ENCODE measurements at regions not wholly inside any gene's neighbourhood (a gene's known extent, or its start where the extent isn't known, plus 50 kb on each side); places are given as distances from the start of the nearest gene placed in this dataset.
"Not testable (repeated sequence)": the region's sequence is repeated elsewhere in the genome, so short reads cannot be mapped to it uniquely, and the experiment has no call there.

DNA sequence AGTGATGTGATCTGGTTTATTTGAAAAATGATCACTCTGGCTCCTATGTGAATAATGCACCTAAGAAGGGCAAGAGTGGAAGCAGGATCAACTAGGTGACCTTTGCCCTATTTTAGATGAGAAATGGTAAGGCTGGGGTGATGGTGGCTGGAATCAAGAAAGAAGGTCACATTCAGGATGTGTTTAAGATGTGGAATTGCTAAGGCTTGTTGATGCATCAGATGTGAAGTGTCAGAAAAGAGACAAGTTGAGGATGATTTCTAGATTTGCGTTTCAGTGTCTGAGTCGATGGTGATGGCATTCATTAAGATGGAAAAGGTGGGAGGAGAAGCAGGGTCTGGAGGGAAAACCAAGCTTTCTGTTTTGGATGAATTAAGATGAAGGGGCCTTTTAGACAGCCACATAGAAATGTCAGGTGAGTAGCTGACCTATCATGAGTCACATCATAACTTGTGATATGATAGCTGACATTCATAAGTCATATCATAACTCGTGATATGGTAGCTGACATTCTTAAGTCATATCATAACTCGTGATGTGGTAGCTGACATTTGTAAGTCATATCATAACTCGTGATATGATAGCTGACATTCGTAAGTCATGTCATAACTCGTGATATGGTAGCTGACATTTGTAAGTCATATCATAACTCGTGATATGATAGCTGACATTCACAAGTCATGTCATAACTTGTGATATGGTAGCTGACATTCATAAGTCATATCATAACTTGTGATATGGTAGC, 101.2 kb upstream of the SEC11C start:
- no peak for DNase-seq

DNA sequence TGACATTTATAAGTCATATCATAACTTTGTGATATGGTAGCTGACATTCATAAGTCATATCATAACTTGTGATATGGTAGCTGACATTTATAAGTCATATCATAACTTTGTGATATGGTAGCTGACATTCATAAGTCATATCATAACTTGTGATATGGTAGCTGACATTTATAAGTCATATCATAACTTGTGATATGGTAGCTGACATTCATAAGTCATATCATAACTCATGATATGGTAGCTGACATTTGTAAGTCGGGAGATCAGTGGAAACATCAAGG, 100.7 kb upstream of the SEC11C start:
- DNase-seq = not testable (repeated sequence)

DNA sequence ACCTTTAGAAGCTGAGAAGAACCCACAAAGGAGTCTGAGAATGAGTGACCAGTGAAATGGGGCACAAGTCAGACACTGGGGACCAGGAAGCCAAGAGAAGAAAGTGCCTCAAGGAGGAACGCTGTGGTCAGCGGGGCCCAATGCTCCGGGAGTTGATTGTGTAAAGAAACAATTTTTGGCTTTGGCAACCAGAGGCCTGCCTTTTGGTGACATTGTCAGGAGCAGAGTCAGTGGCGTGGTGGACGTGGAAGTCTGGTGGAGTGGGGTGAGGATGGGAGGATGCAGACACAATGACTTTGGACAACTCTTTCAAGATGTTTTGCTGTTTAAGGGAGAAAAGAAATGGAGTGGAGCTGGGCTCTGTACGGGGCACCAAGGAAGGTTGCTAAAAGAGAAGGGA, 100.2 kb upstream of the SEC11C start:
- no peak for DNase-seq

DNA sequence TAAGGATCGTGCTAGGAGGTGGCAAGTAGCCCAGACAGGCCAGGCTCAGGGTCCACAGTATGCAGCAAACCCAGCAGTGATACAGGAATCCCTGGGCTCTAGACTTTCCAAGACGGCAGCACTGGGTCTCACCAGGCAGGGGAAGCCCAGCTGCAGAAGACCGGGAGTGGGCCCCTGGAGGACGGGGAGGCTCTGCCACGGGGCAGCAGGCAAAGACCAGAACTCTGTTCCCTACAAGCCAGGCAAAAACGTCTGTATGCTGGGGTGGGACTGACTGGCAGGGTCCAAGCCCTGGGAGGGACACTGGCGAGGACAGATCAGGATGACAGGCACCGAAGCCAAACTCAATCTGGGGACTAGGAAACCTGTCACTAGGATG, 98.9 kb upstream of the SEC11C start:
- no peak for DNase-seq

DNA sequence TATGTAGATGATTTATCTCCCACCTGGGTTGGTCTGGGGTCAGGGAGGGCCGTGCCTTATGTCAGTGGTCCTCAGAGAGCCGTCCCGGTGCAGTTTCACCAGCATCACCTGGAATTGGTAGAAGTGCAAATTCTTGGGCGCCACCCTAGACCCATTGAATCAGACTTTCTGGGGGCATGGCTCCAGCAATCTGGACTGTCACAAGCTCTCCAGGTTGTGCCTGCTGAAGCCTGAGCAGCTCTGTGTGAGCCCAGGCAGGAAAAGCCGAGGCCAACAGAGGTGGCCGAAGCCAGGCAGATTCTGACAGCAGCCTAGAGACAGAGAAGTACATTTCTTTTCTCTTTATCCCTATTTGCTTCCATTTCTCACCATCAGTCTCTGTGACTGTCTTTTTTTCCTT, 98.4 kb upstream of the SEC11C start:
- DNase-seq = no peak

DNA sequence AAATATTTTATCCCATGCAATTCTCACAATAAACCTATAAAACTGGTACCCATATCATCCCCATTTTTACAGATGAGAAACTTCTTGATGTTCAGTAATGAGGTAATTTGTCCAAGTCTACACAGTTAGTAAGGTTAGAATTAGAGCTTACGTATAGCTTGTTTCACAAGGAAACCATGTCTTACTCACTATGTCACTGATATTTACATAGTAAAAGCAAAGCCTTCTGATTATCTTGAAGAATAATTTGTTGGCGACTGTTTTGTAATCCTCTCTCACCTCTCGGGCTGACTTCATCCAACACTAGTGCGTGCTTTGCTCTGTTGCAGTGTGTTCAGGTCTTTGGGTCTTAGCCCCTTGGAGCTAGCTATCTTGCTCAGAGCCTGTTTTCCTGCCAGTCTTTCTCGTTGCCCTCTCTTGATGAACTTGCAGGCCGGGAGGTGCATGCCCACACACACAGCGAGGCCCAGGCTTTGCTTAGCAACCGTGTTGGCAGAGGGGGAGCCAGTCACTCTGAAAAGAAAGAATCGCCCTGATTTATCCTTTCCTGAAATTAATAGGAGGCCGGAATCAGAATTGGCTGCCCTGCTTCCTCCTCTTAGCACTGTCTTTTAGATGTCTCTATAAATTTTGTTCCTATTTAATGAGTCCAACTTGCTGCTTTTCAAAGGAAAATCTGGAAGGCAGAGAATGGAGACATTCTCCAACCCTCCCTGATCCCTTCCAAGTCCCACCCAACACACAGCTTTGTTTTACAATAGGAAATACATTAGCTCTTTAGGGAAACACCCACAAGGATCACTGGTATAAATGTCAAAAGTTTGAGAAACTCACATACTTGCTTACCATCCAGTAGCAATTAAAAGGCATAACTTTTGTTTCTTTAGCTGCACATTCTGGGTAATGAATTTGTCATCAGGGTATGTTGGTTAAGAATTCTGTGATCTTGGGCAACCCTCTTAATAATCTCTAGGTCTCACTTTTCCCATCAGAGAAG, 97.6 kb upstream of the SEC11C start:
- no peak for DNase-seq

DNA sequence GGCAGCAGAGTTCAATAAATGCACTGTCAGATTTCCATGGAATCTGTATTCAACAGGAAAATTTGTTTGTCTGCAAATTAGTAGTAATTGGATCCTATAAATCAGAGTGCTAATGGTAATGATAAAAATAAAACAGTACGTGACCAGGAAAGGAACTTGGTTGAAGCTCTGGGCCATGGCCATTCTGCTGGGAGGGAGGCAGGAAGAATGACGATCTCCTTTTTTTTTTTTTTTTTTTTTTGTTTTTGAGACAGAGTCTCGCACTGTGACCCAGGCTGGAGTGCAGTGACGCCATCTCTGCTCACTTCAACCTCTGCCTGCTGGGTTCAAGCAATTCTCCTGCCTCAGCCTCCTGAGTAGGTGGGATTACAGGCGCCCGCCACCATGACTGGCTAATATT, 94.8 kb upstream of the SEC11C start:
- DNase-seq = no peak

DNA sequence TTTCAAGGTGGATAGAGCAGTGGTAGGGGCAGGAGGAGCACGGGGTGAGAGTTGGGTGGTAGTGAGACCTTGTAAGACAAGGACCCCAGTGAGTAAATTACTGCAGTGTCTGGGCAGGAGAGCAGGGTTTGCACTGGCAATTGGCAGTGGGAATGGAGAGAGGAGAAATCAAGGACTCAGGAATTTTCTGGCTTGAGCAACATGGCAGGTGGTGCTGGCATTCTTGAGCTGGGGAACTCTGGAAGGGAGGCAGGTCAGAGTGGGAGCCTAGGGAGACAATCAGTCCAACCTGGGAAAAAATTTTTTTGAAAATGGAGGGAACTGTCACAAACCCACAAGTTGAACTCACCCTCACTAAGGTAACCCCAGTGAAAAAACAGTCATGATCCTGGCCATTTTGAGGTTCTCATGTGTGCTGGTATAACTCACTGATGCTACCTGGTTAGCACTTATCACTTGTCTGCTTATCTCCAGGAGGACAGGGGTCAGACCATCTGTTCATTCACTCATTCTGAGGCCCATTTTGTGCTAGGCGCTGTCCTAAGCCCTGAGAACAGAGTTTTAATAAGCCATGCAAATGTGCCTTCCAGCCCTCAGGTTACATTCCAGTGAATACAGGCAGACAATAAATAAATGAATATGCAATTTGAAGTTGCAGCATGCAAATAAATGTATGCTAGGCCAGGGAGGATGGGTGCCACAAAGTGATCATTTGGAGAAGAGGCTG, 92.2 kb upstream of the SEC11C start:
- no peak for DNase-seq

DNA sequence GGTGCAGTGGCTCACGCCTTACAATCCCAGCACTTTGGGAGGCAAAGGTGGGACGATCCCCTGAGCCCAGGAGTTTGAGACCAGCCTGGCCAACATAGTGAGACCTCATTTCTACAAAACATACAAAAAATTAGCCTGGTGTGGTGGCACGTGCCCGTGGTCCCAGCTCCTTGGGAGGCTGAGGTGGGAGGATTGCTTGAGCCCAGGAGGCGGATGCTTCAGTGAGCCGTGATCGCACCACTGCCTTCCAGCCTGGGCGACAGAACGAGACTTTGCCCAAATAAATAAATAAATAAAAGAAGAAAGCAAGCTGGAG, 91.7 kb upstream of the SEC11C start:
- DNase-seq = no peak

DNA sequence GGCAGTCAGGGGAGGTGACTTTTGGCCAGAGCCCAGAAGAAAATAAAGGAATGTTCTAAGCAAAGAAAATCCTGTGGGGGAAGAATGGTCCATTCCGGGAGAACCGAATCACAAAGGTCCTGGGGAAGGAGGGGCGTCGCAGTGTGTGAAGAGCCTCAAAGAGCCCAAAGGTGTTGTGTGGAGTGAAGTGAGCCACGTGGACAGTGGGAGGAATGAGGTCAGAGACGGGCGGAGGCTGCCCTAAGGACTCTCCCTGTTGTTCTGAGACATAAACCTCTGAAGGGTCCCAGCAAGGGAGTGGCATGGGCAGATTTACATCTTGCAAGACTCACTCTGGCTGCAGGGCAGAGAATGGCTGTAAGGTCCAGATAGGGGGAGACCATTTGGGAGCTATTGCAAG, 91.3 kb upstream of the SEC11C start:
- no peak for DNase-seq

DNA sequence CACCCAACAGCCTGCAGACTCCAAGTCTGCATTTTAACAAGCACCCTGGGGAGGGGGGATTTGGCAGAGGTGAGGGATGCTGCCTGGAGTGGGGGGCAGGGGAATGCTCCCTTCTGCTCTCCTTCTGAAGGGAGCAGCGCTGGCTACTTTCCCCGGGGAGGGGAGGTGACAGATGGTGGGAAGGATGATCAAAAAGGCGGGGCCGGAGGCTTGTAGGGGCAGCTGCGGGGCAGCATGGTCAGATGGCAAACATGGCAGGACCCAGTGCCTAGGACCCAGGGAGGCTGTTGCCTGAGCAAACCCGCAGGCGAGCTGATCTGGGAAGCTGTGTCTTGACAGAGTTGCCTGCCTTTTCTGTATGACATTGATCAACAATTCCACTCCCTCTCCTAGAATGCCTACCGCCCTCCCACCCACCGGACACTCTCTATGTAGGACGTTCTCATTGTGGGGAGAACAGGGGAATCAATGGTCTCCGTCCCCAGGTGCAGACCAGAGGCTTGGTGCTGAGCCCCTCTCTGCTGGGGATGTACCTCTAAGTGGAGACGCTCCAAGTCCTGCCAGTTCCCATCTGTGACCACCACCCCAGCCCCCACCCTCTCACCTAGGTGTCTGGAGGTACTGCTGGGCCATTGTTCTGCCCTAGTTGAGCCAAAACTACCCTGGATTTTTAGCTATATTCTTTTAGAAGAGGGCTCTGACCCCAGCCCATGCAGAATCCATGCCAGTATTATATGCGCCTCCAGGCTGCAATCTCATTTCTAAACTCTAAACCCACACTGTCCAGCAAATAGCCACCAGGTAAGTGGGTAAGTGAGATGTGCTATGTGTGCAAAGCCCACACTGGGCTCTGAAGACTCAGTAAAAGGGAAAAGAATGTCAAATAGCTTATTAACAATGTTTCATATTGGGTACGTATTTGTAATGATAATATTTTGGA, 89.7 kb upstream of the SEC11C start:
- no peak for DNase-seq

DNA sequence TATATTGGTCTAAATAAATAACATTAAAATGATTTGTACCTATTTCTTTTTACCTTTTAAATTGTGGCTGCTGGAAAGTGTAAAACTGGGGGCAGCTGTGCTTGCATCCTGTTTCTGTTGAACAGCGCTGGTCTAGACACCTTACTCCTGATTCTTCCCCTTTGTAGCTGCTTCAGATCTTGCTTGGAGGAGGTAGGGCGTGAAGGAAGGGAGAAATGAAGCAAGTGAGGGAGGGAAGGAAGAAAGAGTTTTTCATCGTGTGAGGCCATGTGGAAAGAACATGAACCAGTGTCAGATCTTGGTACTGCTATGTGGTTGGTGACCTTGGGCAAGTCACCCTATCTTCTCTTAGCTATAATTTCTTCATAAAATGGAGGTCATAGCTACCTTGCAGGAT, 89.0 kb upstream of the SEC11C start:
- DNase-seq = no peak

DNA sequence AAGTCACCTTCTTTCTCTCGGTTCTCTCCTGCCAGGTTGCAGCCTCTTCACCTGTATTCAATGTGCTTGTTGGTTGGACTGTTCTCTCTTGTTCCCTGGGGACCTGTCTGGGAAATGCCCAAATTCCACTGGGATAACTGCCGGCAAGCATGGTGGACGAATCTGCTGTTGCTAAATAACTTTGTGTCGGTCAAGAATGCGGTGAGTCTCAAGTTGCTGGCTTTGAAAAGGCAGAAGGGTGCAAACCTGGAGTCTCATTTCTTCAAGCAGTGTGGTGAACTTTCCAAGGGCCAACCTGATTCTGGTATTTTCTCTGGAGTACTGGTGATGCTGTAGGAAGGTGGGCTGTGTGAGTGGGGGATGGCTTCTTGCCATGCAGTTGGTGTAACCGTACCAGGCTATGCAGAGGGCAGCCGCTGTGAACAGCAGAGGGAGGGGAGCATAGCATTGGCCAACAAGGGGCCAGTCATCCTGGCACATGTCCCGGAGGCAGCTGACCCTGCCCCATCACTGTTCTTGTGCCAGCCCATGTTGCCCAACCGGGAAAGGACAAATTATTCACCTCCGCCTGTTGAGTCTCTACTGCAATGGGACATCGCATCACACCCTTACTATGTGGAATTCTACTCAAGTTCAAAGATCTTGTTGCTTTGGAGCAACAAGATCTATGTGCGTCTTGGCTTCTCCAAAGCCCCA, 88.1 kb upstream of the SEC11C start:
- DNase-seq = no peak

DNA sequence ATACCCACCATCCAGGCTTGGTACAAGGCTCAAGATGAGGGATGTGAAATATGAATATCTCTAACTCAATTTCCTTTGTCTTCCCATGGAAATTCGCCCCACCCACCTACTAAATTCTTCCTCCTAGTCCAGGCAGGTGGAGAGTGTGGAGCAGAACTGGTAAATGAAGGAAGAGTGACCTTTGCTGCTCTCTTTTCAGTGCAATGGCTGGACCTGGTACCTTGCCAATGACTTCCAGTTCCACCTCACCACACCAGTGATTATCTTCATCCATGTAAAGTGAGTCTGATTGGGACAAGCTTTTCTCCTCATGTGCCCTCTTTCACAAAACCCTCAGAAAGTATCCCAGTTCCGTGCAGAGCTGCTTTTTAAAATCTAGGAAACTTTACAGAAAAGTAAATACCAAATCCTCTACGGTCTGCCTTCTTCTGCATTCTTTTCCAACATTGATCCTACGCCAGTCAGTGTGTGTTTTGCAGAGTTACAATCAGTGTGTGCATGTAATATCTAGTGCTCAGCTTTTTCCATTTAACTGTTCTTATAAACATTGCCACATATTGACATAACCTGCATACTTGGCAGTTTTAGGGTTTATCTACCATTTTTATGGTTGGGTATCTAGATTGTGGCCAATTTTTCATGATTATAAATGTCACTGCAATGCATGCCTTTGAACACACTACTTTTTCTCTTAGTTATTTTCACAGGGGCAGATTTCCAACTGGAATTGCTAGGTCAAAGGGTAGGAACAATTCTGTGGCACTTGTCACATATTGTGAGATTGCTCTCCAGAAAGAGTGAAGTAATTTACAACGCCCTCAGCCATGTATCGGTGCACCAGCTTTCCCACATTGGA, 86.5 kb upstream of the SEC11C start:
- DNase-seq = no peak

DNA sequence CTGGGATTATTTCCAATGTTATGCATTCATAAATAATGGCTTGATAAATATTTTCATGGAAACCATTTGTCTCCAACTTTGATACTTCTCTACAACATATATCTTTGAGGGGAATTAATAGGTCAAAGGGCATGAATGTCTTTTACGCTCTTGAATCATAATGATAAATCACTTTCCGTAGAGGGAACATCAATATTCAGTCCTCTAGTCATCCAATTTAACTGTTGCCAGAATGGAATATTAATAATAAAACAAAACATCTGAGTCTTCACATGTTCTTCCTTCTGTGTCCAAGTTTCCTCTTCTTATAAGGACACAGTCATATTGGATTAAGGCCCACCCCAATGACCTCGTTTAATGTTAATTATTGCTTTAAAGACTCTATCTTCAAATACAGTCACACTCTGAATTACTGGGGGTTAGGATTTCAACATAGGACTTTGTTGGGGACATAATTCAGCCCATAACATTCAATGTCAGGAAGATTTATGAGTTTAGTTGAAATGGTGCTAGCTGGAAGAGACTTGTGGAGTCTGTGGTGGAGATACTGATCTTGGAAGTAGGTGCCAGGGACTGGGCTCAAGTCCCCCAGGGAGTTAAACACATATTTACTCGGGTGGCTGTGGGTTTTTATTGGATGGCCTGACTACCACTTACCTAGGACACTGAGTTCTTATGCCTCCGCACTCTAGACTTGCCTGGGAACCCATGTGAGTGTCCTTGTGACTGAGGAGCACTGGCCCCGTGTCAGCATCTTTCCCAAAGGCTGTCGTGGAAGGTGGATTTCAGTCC, 85.0 kb upstream of the SEC11C start:
- DNase-seq = no peak

DNA sequence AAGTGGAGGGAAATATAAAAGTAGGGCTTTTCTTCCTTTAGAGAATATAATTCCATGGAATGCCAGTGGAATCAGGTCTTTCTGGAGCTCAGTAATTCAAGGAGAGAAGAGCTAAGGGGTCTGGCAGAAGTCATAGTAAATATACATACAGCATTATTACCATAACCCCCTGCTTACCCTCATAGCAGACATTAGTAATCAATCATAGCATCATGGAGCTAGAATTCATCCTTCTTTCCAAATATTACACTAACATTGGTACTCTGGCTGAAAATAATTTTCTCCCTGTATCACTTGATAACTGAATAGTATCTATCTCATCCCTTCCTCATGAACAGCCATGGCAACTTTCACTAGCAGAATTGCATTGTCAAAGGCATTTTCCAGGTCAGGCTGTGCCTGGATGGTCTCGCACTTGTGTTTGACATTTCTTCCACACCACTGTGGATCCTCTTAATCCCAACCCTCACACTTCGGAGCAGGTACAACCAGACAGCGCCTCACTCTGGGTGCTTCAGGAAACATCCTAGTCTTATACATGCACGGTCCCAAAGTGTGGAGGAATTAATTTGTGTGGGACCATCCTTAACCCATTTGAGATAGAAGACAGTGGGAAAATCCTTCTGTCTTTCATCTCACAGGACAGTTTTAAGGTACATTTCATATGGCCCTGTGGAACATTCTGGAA, 84.2 kb upstream of the SEC11C start:
- no peak for DNase-seq

DNA sequence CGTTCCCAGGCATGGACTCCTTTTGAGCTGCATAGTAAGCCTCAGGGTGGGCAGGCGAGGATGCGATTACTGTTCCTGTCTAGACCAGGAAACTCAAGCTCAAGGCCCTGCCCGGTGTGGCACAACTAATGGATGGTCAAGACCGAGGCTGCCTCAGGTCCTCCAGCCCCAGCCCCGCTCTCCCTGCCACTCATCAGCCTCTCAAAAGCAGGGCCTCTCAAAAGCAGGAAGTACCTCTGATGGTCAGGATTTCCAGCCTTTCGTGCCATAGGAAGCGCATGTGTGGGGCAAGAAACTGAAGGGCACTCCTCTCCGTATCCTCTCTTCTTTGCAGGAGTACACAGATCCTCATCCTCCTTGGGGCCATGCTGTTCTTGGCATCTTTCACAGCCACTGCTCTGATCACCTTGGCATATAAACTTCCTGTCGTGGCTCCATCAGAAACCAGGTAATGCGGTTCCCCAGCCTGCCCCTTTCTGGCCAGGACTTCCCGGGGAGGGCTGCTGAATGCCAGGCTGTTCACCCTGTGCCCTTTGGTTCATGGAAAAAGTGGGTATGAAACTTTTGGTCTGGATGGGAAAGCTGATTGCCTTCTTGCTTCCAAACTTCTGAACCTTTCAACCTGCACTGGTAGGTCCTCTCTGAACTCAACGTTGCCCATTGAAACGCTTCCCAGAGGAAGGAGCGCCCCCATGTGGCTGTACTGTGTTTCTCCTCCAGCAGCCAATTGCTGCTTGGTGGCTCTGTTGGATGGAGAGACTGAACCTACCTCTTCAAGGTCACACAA, 82.8 kb upstream of the SEC11C start:
- no peak for DNase-seq

DNA sequence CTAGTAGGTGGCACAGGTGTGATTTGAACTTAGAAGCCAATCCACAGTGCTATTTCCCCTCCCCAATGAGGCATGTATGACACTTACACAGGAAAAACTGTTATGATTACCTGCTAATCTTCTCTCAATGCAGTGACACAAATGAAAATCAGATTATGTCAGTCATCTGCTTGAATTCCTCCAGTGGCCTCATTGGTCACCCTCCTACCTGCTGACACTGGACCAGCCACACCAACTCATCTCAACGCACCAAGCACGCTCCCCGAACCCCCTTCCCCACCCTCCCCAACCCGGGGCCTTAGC, 82.2 kb upstream of the SEC11C start:
- no peak for DNase-seq

DNA sequence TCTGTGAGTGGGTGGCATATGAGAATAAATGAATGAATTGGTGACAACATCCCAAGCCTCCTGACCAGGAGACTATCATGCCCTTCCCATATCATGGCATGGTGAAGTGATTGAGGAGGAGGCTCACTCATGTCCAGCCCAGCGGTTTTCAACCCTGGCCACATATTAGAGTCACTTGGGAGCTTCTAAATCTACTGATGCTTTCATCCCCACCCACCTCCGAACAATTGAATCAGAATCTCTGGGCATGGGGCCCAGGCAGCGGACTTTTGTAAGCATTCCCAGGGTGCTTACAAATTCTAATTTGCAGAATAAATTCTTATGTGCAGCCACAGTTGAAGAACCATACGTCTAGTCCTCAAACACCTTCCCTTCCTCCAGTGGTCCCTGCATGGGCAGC, 81.7 kb upstream of the SEC11C start:
- DNase-seq = no peak

All from stimulated activated CD4-positive, alpha-beta T cell treated with anti-CD3 and anti-CD28 coated beads, Interleukin-4, amount 100 ng/mL, for 4 hours (primary cell).